ENCODE measurements at regions not wholly inside any gene's neighbourhood (a gene's known extent, or its start where the extent isn't known, plus 50 kb on each side); places are given as distances from the start of the nearest gene placed in this dataset.

- dilution Hi-C loops (cut with MboI; ENCODE audit: extremely low pct_ligation_motif_present, low sequenced_read_pairs) = loop anchor here (25.0 kb wide), 1 partner anchor 152 kb away; the partner anchor contains the start of gene POU2AF3
- Histone ChIP-seq H3K36me3 (ENCODE audit: control insufficient read depth in 2 of 2, extremely low read depth in 1 of 2, insufficient read depth in 2 of 2, low read length in 2 of 2) (no peaks in the 10 kb centered on the region), H3K4me1 (ENCODE audit: control insufficient read depth, extremely low read depth, insufficient read depth, low read length) (peaks cover 2% of the 10 kb centered on the region), H3K27me3 (ENCODE audit: control insufficient read depth, extremely low read depth, insufficient read depth, low read length) (no peaks in the 10 kb centered on the region), H2AFZ (ENCODE audit: control insufficient read depth, low read length) (no peak overlapping the region), H3K9ac (ENCODE audit: control insufficient read depth, extremely low read depth, insufficient read depth, low read length) (no peak overlapping the region), H4K20me1 (ENCODE audit: control insufficient read depth, extremely low read depth, insufficient read depth, low read length) (no peaks in the 10 kb centered on the region), H3K9me3 (ENCODE audit: control insufficient read depth, low read depth, low read length) (no peaks in the 10 kb centered on the region), H3K27ac (ENCODE audit: control insufficient read depth, insufficient read depth, low read length) (no peak overlapping the region), H3K4me3 (ENCODE audit: control insufficient read depth in 2 of 3, extremely low read depth in 1 of 3, insufficient read depth in 2 of 3, low read depth in 1 of 3, low read length in 3 of 3) (no peak overlapping the region), H3K4me2 (ENCODE audit: control insufficient read depth, extremely low read depth, insufficient read depth, low read depth, low read length) (no peak overlapping the region), H3K79me2 (ENCODE audit: control insufficient read depth, insufficient read depth, low read length) (no peaks in the 10 kb centered on the region), H3K9me1 (ENCODE audit: control insufficient read depth, extremely low read depth, insufficient read depth, low read length) (no peaks in the 10 kb centered on the region)
- FAIRE-seq (no peak), DNase-seq (ENCODE audit: low read depth, low spot score) (no peak)
- TF ChIP-seq, protein P1, sequence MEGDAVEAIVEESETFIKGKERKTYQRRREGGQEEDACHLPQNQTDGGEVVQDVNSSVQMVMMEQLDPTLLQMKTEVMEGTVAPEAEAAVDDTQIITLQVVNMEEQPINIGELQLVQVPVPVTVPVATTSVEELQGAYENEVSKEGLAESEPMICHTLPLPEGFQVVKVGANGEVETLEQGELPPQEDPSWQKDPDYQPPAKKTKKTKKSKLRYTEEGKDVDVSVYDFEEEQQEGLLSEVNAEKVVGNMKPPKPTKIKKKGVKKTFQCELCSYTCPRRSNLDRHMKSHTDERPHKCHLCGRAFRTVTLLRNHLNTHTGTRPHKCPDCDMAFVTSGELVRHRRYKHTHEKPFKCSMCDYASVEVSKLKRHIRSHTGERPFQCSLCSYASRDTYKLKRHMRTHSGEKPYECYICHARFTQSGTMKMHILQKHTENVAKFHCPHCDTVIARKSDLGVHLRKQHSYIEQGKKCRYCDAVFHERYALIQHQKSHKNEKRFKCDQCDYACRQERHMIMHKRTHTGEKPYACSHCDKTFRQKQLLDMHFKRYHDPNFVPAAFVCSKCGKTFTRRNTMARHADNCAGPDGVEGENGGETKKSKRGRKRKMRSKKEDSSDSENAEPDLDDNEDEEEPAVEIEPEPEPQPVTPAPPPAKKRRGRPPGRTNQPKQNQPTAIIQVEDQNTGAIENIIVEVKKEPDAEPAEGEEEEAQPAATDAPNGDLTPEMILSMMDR (optimal IDR thresholded peaks at IDR 0.05 in 1 of 3, IDR thresholded peaks at IDR 0.05 in 1 of 3, conservative IDR thresholded peaks at IDR 0.05 in 1 of 3; ENCODE audit: extremely low read depth in 1 of 3, insufficient read depth in 2 of 3, low read length in 3 of 3) = no peak
- TF ChIP-seq EZH2 (IDR thresholded peaks at IDR 0.05; ENCODE audit: low read length) = no peak
Observed at GRCh38 chr11:111438846-111439520, 59.9 kb upstream of the POU2AF1 start.

- Histone ChIP-seq H3K79me2 (ENCODE audit: control insufficient read depth, insufficient read depth, low read length) (no peaks in the 10 kb centered on the region), H3K36me3 (ENCODE audit: control insufficient read depth in 2 of 2, extremely low read depth in 1 of 2, insufficient read depth in 2 of 2, low read length in 2 of 2) (no peaks in the 10 kb centered on the region), H3K9me3 (ENCODE audit: control insufficient read depth, low read depth, low read length) (no peaks in the 10 kb centered on the region), H4K20me1 (ENCODE audit: control insufficient read depth, extremely low read depth, insufficient read depth, low read length) (no peaks in the 10 kb centered on the region), H3K9ac (ENCODE audit: control insufficient read depth, extremely low read depth, insufficient read depth, low read length) (no peak overlapping the region), H3K4me2 (ENCODE audit: control insufficient read depth, extremely low read depth, insufficient read depth, low read depth, low read length) (no peak overlapping the region), H3K9me1 (ENCODE audit: control insufficient read depth, extremely low read depth, insufficient read depth, low read length) (no peaks in the 10 kb centered on the region), H3K4me3 (ENCODE audit: control insufficient read depth in 2 of 3, extremely low read depth in 1 of 3, insufficient read depth in 2 of 3, low read depth in 1 of 3, low read length in 3 of 3) (no peak overlapping the region), H3K27me3 (ENCODE audit: control insufficient read depth, extremely low read depth, insufficient read depth, low read length) (no peaks in the 10 kb centered on the region), H2AFZ (ENCODE audit: control insufficient read depth, low read length) (no peak overlapping the region), H3K27ac (ENCODE audit: control insufficient read depth, insufficient read depth, low read length) (no peak overlapping the region), H3K4me1 (ENCODE audit: control insufficient read depth, extremely low read depth, insufficient read depth, low read length) (peaks cover 2% of the 10 kb centered on the region)
- no peak for TF ChIP-seq EZH2 (IDR thresholded peaks at IDR 0.05; ENCODE audit: low read length)
- TF ChIP-seq, protein P1 (optimal IDR thresholded peaks at IDR 0.05 in 1 of 3, IDR thresholded peaks at IDR 0.05 in 1 of 3, conservative IDR thresholded peaks at IDR 0.05 in 1 of 3; ENCODE audit: extremely low read depth in 1 of 3, insufficient read depth in 2 of 3, low read length in 3 of 3) = no peak
- dilution Hi-C loops (cut with MboI; ENCODE audit: extremely low pct_ligation_motif_present, low sequenced_read_pairs) = loop anchor here (25.0 kb wide), 1 partner anchor 151 kb away; the partner anchor contains the start of gene POU2AF3
- DNase-seq (ENCODE audit: low read depth, low spot score) (no peak), FAIRE-seq (no peak)
Observed at GRCh38 chr11:111438168-111438567, 59.1 kb upstream of the POU2AF1 start.

Measured in keratinocyte (primary cell).